Sciatic nerve (tissue), 2 donors: ENCODE measurements at regions not wholly inside any gene's neighbourhood (a gene's known extent, or its start where the extent isn't known, plus 50 kb on each side); places are given as distances from the start of the nearest gene placed in this dataset.
A peak's percentile ranks its signal among the peaks of the same experiment; 100 is the strongest.
"Not testable (repeated sequence)": the region's sequence is repeated elsewhere in the genome, so short reads cannot be mapped to it uniquely, and the experiment has no call there.

Source experiments
- ATAC-seq: fragments of 200-7000 bp; cut with Tn5 transposase; one replicate; pipeline ENCODE4 v1.9.1; 2020; ENCODE audit warnings: mild to moderate bottlenecking, moderate library complexity
- DNase-seq: peaks from one replicate; pipeline ENCODE4 v3.0.0-alpha.2; 2020; ENCODE audit warnings: low spot score
- intact Hi-C: fragments of 100-400 bp; cut with DNase I; formaldehyde crosslinking; loops from one replicate; pipeline ENCODE4 v1.14.2; 2022
- donor health status: DM: no; HTN: no; CAD: no.
- donor health status: DM: no; HTN: no; CAD: no.

DNA sequence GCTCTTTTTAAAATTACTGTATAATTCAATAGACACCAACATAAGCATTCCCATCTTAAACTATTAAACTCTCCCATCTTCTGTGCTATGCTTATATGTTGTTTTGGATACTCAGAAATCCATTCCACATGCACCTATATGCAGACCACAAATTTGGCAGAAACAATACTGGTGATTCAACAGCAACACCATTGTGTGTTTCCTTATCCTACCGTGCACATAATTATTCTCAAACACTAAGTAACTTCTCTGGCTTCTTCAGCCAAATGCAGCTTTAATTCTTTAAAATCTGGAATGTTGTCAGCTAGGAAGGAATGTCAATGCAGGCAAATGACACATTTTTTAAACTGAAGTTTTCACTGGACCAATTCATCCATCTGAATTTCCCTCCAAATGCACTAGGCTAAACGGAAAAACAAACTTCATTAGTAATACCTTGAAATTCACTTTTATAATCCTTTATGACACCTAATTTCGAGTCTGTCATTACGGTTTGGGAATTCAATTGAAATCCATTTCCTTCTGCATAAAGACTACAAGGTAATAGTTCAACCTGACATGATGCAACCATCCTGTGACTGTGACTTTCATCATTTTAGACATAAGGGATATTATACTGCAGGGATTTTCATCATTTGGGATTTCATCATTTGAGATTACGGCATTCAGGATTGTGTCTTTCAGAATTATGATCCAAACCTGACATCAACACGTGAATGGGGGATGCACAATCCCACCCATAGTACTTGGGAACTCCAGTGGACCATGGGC, 308.5 kb downstream of the LTN1 start:
- no peak for ATAC-seq
- DNase-seq: no peak
- intact Hi-C loops: no loop called here

DNA sequence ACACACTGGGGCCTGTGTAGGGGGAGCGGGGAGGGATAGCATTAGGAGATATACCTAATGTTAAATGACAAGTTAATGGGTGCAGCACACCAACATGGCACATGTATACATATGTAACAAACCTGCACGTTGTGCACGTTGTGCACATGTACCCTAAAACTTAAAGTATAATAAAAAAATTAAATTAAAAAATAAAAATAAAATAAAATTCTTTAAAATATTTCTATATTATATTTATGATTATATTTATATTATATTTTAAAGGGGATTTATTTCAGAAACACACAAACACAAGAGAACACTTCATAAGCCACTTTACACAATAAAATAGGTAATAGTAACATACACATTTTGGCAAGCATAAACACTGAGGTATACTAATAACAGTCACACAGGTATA, 309.8 kb downstream of the LTN1 start:
- DNase-seq, intact Hi-C loops, ATAC-seq: not testable (repeated sequence)

DNA sequence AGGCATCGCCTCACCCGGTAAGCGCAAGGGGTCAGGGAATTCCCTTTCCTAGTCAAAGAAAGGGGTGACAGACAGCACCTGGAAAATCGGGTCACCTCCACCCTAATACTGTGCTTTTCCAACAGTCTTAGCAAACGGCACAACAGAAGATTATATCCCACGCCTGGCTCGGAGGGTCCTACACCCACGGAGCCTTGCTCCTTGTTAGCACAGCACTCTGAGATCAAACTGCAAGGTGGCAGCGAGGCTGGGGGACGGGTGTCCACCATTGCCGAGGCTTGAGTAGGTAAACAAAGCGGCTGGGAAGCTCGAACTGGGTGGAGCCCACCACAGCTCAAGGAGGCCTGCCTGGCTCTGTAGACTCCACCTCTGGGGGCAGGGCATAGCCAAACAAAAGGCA, 315.6 kb downstream of the LTN1 start:
- DNase-seq, intact Hi-C loops, ATAC-seq: not testable (repeated sequence)

DNA sequence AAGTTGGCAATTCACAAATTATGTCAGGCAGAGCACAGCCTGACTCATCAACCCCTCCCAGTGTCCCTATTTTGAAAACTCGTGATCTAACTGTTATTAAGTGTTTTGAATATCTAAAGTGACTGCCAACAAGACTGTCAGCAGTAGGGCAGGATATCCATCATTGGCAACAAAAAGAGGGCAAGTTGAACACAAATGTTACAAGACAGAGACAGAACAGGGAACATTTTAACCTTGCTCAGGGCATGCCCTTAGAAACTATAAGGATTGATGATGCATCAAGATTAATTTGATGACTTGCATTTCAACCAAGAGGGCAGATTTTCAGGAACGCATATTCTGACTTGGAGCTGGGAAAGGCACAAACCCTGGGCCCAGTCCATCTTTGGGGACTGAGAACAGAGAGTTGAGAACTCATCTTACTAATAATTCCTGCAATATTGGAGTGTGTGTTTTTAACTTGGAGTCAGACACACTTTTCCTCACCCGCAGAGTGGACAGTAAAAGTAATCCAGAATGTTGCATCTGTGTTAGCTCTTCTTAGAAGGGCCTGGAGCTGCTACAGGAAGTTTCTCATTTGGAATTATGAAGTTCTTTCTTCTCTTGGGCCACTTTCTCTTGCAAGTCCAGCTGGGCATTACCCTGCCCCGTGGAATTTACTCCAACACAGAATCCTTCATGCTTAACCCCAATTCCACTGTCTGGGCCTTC, 317.2 kb downstream of the LTN1 start:
- ATAC-seq (peak; percentile 89), DNase-seq (no peak)
- intact Hi-C loops: no loop called here

DNA sequence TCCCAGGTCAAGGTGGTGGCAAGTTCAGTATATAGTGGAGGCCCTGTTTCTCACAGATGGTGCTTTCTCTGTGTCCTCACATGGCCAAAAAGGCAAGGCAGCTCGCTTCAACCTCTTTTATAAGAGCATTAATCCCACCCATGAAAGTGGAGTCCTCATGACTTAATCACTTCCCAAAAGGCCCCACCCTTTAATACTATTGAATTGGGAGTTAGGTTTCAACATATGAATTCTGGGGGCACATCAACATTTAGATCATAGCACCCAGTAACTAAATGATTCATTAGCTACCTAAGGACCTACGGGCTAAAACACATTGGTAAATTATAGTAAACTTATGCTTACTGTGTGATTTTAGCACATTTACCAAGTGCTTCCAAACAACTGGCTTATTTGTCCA, 317.9 kb downstream of the LTN1 start:
- DNase-seq (no peak), ATAC-seq (no peak)
- intact Hi-C loops: no loop called here

DNA sequence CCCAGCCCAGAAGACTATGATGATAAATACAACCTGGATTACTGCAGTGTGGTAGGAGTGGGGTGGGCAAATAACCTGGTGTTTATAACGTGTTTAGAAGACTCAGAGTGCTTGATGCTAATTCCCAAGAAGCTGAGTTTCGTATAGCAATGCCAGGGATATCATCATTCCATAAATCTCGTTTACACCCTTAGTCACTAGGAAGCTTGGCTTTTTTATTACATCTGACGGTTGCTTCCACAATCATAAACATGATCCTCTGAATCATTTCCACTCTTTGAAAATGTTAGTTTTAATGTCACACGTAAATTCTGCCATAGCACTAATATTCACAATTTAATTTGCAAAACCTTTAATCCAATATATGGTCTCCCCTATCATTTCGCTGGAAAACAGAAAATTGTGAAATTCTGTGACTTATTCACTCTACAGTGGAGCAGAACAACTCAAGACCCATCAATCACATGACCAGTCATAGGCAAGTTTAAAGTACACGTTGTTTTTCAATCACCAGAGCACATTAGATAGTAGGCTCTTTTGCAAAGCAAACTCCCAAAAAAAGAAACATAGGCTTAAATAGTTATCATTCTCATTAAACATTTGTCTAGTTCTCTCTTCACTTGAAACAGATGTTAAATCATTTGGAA, 321.0 kb downstream of the LTN1 start:
- ATAC-seq (no peak), DNase-seq (no peak)
- intact Hi-C loops: no loop called here

DNA sequence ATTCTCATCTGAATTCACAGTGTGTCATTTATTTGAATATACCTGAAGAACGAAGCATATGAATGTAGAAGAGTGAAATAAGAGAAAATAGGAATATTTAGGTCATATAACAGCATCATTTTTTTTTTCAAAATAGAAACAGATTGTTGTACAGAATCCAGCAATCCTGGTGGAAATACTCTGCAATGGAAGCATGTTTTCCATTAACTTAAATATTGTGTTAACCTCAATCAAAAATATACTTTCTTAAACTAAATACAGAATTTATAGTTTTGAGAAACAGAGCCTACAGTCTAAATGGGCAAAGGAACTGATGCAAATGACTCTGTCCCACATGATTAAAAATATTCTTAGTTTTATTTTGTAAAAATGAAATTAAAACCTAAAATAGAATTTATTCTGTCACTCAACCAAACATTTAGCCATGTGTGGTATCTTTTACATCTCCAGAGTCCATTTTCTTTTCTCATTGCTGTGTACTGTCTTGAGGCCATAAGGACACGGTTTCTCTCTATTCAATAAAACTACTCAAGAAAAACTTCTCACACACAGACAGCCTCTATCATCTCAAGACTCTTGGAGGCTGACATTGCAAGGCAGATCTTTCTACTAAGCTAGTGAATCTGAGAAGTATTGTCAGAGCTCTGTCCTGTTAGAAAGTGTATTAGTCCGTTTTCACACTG, 322.6 kb downstream of the LTN1 start:
- no peak for DNase-seq
- intact Hi-C loops: no loop called here
- ATAC-seq: no peak

DNA sequence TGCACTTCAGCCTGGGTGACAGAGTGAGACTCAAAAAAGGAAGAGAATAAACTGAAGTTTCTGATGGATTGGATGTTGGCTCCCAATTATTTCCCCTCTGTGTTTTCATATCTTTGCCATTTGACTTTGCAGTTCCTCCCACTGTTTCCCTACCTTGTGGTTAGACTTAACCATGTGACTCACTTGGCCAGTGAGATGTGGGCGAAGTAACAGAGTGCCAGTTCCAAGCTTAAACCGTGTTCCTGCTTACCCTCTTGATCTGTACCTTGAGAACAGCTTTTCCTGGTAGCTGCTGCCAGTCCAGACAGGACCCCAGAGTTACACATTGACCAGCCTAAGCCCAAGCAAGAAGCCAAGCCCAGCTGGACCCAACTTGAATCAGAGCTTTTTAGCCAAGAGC, 323.4 kb downstream of the LTN1 start:
- DNase-seq (no peak), ATAC-seq (no peak)
- intact Hi-C loops: no loop called here

DNA sequence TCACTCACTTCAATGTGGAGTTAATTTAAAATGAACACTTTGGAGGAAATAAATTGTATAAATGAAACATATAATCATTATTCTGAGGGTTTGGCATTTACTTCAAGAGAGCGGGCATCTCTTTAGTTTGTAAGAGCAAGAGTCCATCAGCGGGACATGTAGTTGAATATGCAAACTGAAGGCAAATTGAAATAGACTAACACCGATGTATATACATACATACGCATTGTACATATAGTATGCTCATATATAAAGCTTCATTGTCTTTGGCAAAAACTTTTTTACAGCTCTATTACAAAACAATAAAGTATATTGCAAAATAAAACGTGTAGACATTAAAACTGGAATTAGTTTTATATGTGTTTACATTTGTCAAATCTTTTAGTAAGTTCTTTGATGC, 328.9 kb downstream of the LTN1 start:
- no peak for ATAC-seq
- DNase-seq: no peak
- intact Hi-C loops: no loop called here

DNA sequence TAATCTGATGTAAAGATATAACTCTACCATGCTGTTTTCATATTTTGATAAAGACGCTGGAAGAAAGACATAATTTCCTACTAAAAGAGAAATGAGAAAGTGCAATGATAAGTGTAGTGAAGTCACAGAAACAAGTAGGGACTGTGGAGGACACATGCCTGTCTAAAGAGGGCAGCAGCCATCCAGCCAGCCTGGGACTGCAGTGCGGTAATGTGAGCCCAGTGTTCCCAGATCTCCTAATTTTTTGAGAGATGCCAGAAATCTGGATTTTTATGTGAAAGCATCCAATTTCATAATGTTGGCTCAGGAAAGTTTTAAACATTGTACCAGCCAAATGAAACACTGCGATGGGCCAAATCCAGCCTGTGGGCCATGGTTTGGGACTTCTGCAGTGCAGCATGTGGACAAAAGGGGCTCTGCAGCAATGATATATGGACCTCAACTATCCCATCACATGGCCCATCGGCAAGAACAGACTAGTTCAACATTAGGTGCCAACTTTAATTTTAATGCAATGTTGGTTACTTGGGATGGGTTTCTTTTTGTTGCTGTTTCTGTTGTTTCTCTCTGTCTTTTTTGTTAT, 329.5 kb downstream of the LTN1 start:
- intact Hi-C loops: no loop called here
- ATAC-seq (peak; percentile 94), DNase-seq (no peak)

DNA sequence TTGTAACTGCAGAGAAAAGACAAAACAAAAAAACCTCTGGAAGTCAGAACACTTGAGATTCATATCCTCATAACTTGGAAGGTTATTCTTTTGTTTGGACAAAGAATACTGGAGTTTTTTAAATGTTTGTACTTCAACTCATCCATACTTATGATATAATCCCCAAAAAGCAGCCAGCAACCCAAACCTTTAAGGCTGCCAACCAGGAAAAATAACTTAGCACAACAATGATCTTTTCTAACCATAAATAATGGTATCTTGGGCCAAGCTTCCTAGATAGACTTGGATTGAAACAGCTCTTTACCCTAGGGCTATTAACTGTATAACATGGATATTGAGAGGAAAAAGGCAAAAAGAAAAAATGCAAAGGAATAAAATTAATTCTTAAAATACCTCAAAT, 335.1 kb downstream of the LTN1 start:
- intact Hi-C loops: no loop called here
- DNase-seq: no peak
- no peak for ATAC-seq

DNA sequence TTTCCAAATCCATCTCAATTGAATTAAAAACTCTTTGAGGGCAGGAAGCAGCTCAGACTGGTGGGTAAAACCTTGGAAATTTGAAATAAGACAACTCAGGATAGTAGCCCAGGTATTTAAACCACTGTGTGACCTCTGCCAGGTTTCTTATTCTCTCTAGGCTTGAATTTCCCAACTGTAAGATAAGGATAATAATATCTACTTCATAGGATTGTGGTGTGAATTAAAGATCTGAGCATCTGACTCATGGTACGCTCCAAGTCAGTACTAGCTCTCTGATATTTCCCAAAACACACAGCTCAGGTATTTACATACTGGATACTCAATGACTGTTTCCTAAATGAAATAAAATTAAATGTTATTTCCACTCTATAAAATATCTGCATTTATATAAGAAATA, 337.2 kb downstream of the LTN1 start:
- intact Hi-C loops: no loop called here
- DNase-seq (no peak), ATAC-seq (no peak)

DNA sequence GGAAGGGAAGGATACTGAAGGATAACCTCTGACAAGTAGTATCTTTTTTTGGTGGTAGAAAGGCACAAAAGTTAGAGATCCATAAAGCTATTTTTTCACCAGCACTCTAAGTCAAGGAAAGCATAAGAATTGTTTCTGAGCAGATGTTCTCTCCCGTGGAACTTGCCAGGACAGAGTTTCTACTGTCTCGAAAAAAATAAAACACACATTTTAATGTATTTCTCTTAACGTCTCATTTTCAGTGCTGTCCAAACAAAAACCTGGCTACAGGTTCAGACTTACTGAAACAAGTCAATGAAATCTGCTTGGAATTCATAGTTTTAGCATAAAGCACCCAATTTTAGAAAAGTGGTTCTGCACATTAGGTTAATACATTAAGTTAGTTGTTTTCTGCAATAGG, 338.3 kb downstream of the LTN1 start:
- no peak for ATAC-seq
- intact Hi-C loops: no loop called here
- DNase-seq: no peak

DNA sequence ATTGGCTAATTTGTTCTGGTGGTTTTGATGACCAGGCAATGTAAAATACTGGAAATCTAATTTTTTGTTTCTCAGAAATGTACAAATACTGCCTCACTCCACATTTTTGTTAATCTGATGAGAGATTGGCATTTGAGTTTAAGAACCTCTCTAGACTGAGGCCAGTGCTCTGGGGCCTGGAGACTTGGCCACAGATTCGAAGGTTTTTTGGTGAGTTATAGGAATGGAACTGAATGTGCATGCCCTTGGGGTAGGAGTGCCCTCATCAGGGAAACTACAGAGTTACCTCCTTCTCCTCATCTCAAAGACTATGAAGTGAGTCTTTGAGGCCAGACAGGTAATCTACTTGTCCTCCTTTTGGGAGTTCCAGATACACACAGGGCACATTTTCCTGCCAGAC, 347.9 kb downstream of the LTN1 start:
- ATAC-seq: peak; percentile 22
- DNase-seq: no peak
- intact Hi-C loops: no loop called here

DNA sequence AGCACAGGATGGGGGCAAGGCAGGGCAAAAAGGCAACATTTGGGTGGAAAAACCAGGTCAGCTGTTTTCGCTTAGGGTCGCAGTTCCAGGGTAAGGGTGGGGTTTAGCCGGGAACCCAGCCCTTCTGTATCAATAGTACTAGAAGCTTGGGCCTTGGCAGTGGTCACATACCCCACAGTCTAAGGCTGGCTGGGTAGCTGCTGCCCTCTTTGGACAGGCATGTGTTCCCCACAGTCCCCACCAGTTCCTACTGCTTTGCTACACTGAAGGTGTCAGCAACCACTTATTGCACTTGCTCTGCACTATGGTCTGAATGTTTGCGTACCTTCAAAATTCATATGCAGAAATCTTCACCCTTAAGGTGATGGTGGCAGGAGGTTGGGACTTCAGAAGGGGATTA, 349.8 kb downstream of the LTN1 start:
- ATAC-seq (peak; percentile 37), DNase-seq (no peak)
- intact Hi-C loops: no loop called here

DNA sequence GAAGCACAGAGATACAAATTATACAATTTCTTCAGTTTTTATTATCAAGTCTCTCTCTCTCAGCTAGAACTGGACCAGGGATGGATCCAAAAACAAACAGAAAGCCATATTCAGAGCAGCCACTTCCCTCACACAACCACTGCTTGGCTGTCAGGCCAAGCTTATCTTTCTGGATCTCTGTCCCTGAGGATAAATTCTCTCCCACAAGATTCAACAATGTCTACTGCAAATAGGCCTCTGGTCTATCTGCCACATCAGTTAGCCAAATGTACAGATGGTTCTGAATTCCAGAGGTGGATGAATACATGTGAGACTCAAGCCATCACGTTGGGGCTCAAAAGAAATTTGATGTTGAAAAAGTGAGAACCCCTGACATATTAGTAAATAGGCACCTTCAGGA, 350.9 kb downstream of the LTN1 start:
- intact Hi-C loops: no loop called here
- ATAC-seq (no peak), DNase-seq (no peak)

DNA sequence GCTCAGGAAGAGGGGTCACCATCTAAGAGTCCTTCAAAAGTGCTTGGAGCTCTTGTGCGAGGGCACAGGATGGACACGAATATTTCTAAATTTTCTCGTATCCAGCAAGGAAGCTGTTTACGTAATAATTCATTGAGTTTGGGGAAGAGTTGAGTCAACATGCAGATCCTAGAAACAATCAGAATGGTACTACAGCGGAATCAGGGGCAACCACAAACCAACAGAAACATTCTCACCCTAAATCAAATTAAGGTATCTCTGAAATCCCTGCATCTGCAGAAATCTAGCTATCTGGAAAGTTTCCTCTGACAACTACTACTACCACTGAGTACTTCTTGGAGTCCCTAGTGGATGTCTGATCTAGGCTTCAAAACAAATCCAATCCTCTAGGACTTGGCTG, 352.4 kb downstream of the LTN1 start:
- DNase-seq (no peak), ATAC-seq (no peak)
- intact Hi-C loops: no loop called here

DNA sequence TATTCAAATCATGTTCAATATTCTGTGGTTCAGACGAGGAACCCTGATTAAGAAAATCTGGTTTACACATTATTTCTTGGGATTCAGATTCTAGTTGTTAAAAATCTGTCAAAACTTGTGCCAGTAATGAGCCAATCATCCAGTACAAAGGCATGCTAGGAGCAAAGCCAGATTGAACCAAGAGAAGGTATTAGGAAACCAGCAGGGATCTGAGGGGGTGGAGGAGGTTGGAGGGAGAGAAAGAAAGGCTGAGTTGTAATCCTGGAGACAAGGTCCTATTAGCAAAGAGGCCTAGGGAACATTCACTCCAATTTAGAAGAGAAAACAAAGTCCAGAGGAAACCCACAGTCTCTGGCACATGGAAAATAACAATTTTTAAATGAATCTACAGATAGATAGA, 352.9 kb downstream of the LTN1 start:
- peak; percentile 50 for ATAC-seq
- no peak for DNase-seq
- intact Hi-C loops: no loop called here
